GM10248 (cell line): ENCODE measurements at regions not wholly inside any gene's neighbourhood (a gene's known extent, or its start where the extent isn't known, plus 50 kb on each side); places are given as distances from the start of the nearest gene placed in this dataset.

Experiments
- CTCF ChIA-PET: fragments of 300-600 bp; sonication (Branson Sonifier 250); formaldehyde crosslinking; extraction: SDS; loops from one replicate; lab custom pipeline; 2021; ENCODE audit warnings: antibody characterized with exemption; lab: Yijun Ruan, JAX
- POLR2A ChIA-PET: fragments of 350-650 bp; sonication (Branson Sonifier 250); formaldehyde crosslinking; extraction: SDS; loops from one replicate; lab custom pipeline; 2020; ENCODE audit warnings: antibody characterized with exemption; lab: Yijun Ruan, JAX
- DNase-seq: peaks from one replicate; pipeline ENCODE4 v3.0.0; 2012; ENCODE audit errors: extremely low spot score
- TF ChIP-seq, protein P1 (sequence below): IDR thresholded peaks from 2 replicates; pipeline ENCODE4 v1.5.1; 2012; ENCODE audit warnings: mild to moderate bottlenecking, low read depth; ENCODE audit errors: extremely low read depth, missing control alignments, control extremely low read depth

DNA sequence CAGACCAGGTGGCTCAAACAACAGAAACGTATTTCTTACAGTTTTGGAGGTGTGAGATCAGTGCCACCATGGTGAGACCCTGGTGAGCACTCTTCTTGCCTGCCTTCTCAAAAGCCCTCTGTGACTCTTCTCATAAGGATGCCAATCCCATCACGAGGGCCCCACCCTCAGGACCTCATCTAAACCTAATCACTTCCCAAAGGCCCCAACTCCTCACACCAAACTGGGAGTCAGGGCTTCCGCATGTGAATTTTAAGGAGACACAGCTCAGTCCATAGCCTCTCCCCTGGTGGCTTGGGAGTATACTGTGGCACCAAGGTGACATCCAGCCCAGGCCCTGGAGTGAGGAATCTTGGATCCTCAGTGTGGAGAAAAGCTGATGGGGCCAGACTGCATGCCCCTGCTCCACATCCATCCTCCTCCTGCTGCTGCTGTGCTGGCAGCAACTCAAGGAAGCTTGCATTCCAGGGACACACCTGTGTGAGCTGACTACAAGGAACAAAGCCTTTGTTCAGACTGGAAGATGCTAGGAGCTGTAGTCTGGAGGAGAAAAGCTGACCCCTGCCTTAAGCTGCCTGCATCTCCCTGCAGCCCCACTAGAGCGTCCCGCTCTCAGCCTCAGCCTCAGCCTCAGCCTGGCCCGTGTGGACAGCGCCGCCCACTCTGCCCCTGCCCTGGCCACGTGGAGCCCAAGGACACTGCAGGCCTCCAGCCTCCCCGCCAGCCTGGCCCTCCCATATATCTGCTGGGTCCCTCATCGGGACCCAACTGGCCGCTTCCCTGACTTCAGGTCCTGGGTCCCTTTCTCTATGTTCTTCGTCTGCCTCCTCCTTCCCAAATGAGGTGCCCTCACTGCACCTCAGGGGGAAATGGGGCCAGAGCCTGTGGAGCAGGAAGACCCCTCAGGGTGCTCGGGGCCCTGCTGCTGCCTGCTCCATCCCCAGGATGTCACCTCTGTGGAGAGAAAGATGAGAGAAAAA lies 87.8 kb upstream of the RAB6C start:
- no peak for DNase-seq
- TF ChIP-seq, protein P1, sequence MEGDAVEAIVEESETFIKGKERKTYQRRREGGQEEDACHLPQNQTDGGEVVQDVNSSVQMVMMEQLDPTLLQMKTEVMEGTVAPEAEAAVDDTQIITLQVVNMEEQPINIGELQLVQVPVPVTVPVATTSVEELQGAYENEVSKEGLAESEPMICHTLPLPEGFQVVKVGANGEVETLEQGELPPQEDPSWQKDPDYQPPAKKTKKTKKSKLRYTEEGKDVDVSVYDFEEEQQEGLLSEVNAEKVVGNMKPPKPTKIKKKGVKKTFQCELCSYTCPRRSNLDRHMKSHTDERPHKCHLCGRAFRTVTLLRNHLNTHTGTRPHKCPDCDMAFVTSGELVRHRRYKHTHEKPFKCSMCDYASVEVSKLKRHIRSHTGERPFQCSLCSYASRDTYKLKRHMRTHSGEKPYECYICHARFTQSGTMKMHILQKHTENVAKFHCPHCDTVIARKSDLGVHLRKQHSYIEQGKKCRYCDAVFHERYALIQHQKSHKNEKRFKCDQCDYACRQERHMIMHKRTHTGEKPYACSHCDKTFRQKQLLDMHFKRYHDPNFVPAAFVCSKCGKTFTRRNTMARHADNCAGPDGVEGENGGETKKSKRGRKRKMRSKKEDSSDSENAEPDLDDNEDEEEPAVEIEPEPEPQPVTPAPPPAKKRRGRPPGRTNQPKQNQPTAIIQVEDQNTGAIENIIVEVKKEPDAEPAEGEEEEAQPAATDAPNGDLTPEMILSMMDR, result no peak
- ChIA-PET CTCF (interaction anchor here (0.9 to 2.0 kb wide), 2 partner anchors 10 to 16 kb away, joined by 3 to 5 read pairs; no protein-coding TSS in a partner anchor), POLR2A (no interaction called here)

DNA sequence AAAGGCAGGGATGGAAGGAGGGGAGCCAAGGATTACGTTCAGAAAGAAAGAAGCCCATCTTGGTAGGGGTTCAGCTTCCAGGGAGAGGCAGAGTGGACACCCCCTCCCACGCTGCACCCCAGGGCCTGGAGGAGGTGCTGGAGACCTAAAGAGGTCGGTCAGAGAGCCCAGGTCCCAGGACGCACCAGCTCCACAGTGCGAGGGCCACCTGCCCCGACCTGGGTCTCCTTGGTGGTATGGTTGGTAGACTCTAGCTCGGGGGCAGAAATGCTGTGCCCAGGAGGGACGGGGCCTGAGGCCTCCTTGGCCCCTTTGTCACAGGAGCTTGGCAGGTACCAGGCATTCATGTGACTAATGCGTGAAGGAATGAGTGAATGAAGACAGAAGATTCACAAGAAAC lies 87.1 kb upstream of the RAB6C start:
- no peak for DNase-seq
- TF ChIP-seq, protein P1, result no peak
- CTCF ChIA-PET, result no interaction called here
- POLR2A ChIA-PET, result no interaction called here

DNA sequence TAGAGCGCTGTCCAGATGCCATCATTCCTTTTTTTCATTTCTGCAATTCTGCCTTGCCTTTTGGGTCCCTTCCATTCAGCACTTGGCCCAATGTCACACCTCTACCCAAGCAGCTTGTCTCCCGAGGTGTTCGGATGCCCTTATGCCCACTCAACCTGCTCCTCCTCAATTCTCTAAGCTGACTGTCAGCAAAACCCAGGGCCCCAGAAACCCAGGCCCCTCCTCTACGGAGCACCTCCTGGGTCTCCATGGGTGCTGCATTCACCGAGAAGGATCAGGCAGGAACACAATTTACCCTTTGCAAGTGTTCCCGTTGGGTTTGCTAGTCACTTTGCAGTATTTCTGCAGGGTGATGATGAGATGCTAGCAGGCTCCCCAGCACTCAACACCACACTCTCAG lies 86.7 kb upstream of the RAB6C start:
- no peak for DNase-seq
- TF ChIP-seq, protein P1, result no peak
- ChIA-PET POLR2A (no interaction called here), CTCF (no interaction called here)

DNA sequence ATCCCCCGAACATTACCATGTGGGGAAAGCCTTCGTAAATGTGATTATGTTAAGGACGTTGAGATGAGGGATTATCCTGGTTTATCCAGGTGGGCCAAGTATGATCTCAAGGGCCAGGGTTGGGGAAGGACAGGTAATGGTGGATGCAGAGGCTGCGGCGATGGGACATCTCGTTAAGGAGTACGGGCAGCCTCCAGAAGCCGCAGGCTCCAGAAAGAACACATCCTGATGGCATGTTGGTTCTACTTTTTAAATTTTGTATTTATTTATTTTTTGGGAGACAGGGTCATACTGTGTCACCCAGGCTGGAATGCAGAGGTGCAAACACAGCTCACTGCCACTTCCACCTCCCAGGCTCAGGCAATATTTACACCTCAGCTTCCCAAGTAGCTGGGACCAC lies 86.2 kb upstream of the RAB6C start:
- CTCF ChIA-PET, result no interaction called here
- POLR2A ChIA-PET, result no interaction called here
- TF ChIP-seq, protein P1, result no peak
- DNase-seq, result no peak

DNA sequence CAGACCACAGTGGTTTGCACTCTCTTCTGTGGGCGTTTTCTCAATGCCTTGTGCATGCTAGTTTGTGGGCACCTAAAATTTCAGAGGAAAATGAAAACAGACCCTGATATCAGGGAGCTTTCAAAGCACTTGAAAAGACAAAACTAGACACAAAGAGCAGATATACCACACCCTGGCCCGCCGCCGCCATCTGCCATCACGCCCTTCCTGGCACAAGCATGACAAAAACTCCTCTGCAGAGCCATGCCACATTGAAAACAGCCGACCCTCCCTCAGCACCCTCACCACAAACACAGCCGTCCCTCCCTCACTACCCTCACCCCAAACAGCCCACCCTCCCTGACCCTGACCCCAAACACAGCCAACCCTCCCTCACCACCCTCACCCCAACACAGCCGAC lies 84.8 kb upstream of the RAB6C start:
- no peak for DNase-seq
- ChIA-PET CTCF (no interaction called here), POLR2A (no interaction called here)
- TF ChIP-seq, protein P1, result no peak

DNA sequence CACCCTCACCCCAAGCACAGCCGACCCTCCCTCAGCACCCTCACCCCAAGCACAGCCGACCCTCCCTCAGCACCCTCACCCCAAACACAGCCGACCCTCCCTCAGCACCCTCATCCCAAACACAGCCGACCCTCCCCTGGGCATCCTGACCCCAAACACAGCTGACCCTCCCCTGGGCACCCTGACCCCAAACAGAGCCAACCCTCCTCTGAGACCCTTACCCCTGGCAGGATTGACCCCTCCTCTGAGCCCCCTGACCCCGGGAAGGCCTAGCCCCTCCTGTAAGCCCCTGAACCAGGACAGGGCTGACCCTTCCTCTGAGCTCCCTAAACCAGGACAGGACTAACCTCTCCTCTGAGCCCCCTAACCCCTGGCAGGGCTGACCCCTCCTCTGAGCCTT lies 84.4 kb upstream of the RAB6C start:
- ChIA-PET CTCF (no interaction called here), POLR2A (no interaction called here)
- TF ChIP-seq, protein P1, result no peak
- no peak for DNase-seq
